ENCODE measurements at regions not wholly inside any gene's neighbourhood (a gene's known extent, or its start where the extent isn't known, plus 50 kb on each side); places are given as distances from the start of the nearest gene placed in this dataset.

DNA sequence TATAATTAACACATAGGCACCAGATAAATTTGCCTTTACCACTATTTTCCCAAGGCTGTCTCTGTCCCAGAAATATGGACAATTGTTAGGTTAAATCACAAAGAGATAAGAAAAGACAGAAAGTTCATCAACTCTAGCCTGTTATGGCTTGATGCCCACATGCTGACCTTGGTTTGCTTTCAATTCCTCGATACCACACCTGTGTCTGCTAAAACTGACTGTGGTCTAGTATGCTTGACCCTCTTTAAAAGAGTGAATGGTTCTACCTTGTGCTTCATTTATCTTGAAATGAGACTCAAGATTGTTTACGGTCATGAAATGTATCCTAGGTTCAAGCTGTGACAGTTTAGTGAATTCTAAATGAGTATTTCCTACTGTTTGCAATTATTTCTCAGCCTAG, 909.0 kb upstream of the LRRTM1 start:
- intact Hi-C loops (cut with DNase I, micrococcal nuclease): no loop called here
- Histone ChIP-seq H3K9me3 (ENCODE audit: control insufficient read depth in 1 of 2, insufficient read depth in 1 of 2, low read length in 2 of 2) (no peaks in the 10 kb centered on the region), H3K36me3 (ENCODE audit: insufficient read depth, low read length) (no peaks in the 10 kb centered on the region), H3K27ac (ENCODE audit: low read depth in 1 of 2, low read length in 2 of 2) (no peak overlapping the region), H3K4me1 (ENCODE audit: insufficient read depth, low read length) (no peaks in the 10 kb centered on the region), H3K4me3 (ENCODE audit: low read length) (no peak overlapping the region), H3K27me3 (ENCODE audit: control insufficient read depth in 1 of 2, insufficient read depth in 2 of 2, low read length in 2 of 2) (no peaks in the 10 kb centered on the region)
- Mint-ChIP-seq H3K27ac (no peak overlapping the region), H3K4me1 (ENCODE audit: low read depth) (no peaks in the 10 kb centered on the region), H3K4me3 (no peak overlapping the region), H3K27me3 (no peaks in the 10 kb centered on the region), H3K9me3 (peaks cover 17% of the 10 kb centered on the region), H3K36me3 (ENCODE audit: low read depth) (no peaks in the 10 kb centered on the region)
- ATAC-seq (ENCODE audit: poor library complexity) (no peak), DNase-seq (no peak)
- TF ChIP-seq, protein P1, sequence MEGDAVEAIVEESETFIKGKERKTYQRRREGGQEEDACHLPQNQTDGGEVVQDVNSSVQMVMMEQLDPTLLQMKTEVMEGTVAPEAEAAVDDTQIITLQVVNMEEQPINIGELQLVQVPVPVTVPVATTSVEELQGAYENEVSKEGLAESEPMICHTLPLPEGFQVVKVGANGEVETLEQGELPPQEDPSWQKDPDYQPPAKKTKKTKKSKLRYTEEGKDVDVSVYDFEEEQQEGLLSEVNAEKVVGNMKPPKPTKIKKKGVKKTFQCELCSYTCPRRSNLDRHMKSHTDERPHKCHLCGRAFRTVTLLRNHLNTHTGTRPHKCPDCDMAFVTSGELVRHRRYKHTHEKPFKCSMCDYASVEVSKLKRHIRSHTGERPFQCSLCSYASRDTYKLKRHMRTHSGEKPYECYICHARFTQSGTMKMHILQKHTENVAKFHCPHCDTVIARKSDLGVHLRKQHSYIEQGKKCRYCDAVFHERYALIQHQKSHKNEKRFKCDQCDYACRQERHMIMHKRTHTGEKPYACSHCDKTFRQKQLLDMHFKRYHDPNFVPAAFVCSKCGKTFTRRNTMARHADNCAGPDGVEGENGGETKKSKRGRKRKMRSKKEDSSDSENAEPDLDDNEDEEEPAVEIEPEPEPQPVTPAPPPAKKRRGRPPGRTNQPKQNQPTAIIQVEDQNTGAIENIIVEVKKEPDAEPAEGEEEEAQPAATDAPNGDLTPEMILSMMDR (IDR thresholded peaks at IDR 0.05): no peak
- ChIA-PET CTCF (no interaction called here), POLR2A (no interaction called here)

DNA sequence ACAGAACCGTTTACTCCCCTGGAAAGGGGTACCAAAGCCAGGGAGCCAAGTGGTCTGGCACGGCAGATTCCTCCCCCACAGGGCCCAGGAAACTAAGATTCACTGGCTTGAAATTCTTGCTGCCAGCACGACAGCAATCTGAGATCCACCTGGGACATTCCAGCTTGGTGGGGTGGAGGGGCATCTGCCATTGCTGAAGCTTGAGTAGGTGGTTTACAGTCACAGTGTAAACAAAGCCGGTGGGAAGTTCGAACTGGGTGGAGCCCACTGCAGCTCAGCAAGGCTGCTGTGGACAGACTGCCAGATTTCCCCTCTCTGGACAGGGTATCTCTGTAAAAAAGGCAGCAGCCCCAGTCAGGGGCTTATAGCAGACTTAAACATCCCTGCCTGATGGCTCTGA, 901.7 kb upstream of the LRRTM1 start:
- Histone ChIP-seq H3K27me3 (ENCODE audit: control insufficient read depth in 1 of 2, insufficient read depth in 2 of 2, low read length in 2 of 2) (no peaks in the 10 kb centered on the region), H3K27ac (ENCODE audit: low read depth in 1 of 2, low read length in 2 of 2) (no peak overlapping the region), H3K36me3 (ENCODE audit: insufficient read depth, low read length) (no peaks in the 10 kb centered on the region), H3K4me3 (ENCODE audit: low read length) (no peak overlapping the region), H3K9me3 (ENCODE audit: control insufficient read depth in 1 of 2, insufficient read depth in 1 of 2, low read length in 2 of 2) (peaks cover 0 to 13% of the 10 kb centered on the region in 2 experiments), H3K4me1 (ENCODE audit: insufficient read depth, low read length) (no peaks in the 10 kb centered on the region)
- TF ChIP-seq, protein P1 (IDR thresholded peaks at IDR 0.05): no peak
- Mint-ChIP-seq H3K36me3 (ENCODE audit: low read depth) (no peaks in the 10 kb centered on the region), H3K27ac (no peak overlapping the region), H3K4me1 (ENCODE audit: low read depth) (no peaks in the 10 kb centered on the region), H3K4me3 (no peak overlapping the region), H3K27me3 (no peaks in the 10 kb centered on the region), H3K9me3 (peaks cover 22% of the 10 kb centered on the region)
- ATAC-seq (ENCODE audit: poor library complexity): no peak
- intact Hi-C loops (cut with DNase I, micrococcal nuclease): no loop called here
- POLR2A ChIA-PET: no interaction called here
- no peak for DNase-seq
- CTCF ChIA-PET: no interaction called here

GRCh38 chr2:81196933-81197628, 892.5 kb upstream of the LRRTM1 start:
- no peaks in the 10 kb centered on the region for H3K9me3 Mint-ChIP-seq
- H3K27me3 Mint-ChIP-seq: no peaks in the 10 kb centered on the region
- H3K36me3 Mint-ChIP-seq (ENCODE audit: low read depth): no peaks in the 10 kb centered on the region
- no peaks in the 10 kb centered on the region for H3K4me1 Mint-ChIP-seq (ENCODE audit: low read depth)
- peaks cover 0 to 52% of the 10 kb centered on the region in 2 experiments for H3K9me3 ChIP-seq (ENCODE audit: control insufficient read depth in 1 of 2, insufficient read depth in 1 of 2, low read length in 2 of 2)
- no peak overlapping the region for H3K27ac ChIP-seq (ENCODE audit: low read depth in 1 of 2, low read length in 2 of 2)
- no peak overlapping the region for H3K4me3 ChIP-seq (ENCODE audit: low read length)
- ChIA-PET CTCF (no interaction called here), POLR2A (no interaction called here)
- no peak overlapping the region for H3K27ac Mint-ChIP-seq
- TF ChIP-seq, protein P1 (IDR thresholded peaks at IDR 0.05): no peak
- intact Hi-C loops (cut with DNase I, micrococcal nuclease): no loop called here
- no peaks in the 10 kb centered on the region for H3K36me3 ChIP-seq (ENCODE audit: insufficient read depth, low read length)
- H3K4me1 ChIP-seq (ENCODE audit: insufficient read depth, low read length): no peaks in the 10 kb centered on the region
- DNase-seq (no peak), ATAC-seq (ENCODE audit: poor library complexity) (no peak)
- no peaks in the 10 kb centered on the region for H3K27me3 ChIP-seq (ENCODE audit: control insufficient read depth in 1 of 2, insufficient read depth in 2 of 2, low read length in 2 of 2)
- H3K4me3 Mint-ChIP-seq: no peak overlapping the region
